NT2/D1 (cell line): ENCODE measurements at regions not wholly inside any gene's neighbourhood (a gene's known extent, or its start where the extent isn't known, plus 50 kb on each side); places are given as distances from the start of the nearest gene placed in this dataset.

Experiments used
- DNase-seq: peaks from one replicate; pipeline ENCODE4 v3.0.0-alpha.2; 2011; ENCODE audit warnings: low read depth, low spot score
- H3K27me3 ChIP-seq: 2 replicates; pipeline ENCODE4 v1.6.0; 2011; ENCODE audit warnings: mild to moderate bottlenecking; ENCODE audit not compliant: insufficient read length, insufficient read depth
- H3K36me3 ChIP-seq: 2 replicates; pipeline ENCODE4 v1.6.1; 2011; ENCODE audit warnings: mild to moderate bottlenecking, low read length, mixed read lengths; ENCODE audit not compliant: insufficient read depth, insufficient read length
- H3K4me1 ChIP-seq: 2 replicates; pipeline ENCODE4 v1.5.1; 2011; ENCODE audit not compliant: insufficient read depth, insufficient read length
- H3K4me3 ChIP-seq: 2 replicates; pipeline ENCODE4 v1.5.1; 2011; ENCODE audit warnings: low read depth; ENCODE audit not compliant: insufficient read length
- H3K9ac ChIP-seq: 2 replicates; pipeline ENCODE4 v1.6.0; 2011; ENCODE audit warnings: low read depth; ENCODE audit not compliant: insufficient read length
- H3K9me3 ChIP-seq: 2 replicates; pipeline ENCODE4 v1.5.1; 2011; ENCODE audit warnings: mild to moderate bottlenecking, low read length; ENCODE audit not compliant: insufficient read depth
- SUZ12 ChIP-seq: IDR thresholded peaks from 2 replicates; pipeline ENCODE4 v1.6.1; 2011; ENCODE audit not compliant: insufficient read length, insufficient read depth; ENCODE audit errors: extremely low read depth
- YY1 ChIP-seq: IDR thresholded peaks from 2 replicates; pipeline ENCODE4 v1.6.1; 2011; ENCODE audit not compliant: insufficient read length, insufficient read depth
- ZNF274 ChIP-seq: IDR thresholded peaks from 2 replicates; pipeline ENCODE4 v1.6.1; 2011; ENCODE audit warnings: mild to moderate bottlenecking, low read depth, low read length

GRCh38 chr2:33890686-33891085, 291.6 kb upstream of the FAM98A start:
- H3K4me1 ChIP-seq = no peaks in the 10 kb centered on the region
- no peaks in the 10 kb centered on the region for H3K36me3 ChIP-seq
- H3K9me3 ChIP-seq = no peaks in the 10 kb centered on the region
- TF ChIP-seq SUZ12 (no peak), YY1 (no peak), ZNF274 (no peak)
- no peak overlapping the region for H3K4me3 ChIP-seq
- no peak overlapping the region for H3K9ac ChIP-seq
- H3K27me3 ChIP-seq = no peaks in the 10 kb centered on the region
- DNase-seq = no peak

DNA sequence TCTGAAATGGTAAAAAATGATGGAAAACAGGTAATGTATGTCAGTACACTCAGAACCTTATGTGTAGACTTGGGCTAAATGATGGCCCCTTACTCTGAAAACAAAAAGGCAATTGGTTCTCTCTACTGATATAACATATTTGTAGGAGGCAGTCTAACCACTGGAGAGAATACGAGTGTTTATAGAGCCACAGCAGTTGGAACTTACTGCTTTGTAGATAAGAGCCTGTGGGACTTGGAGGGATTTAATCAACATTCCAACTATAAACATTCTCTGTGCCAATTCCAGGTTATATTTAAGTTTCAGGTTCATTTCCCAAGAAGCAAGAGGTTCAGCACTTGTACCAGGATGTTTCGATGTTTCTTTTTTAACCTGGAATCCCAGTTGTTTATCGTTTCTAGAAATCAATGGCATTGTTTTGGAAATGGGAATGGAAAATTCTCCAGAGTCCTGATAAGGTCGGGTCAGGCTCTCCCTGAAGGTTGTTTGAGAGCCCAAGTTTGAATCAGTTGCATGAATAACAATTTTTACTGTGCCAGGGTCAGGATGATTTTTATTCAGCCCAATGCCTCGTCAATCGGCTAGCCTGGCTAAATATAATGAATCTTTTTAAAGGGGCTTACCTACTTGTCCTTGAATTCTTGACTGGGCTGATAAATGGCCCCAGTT, 278.4 kb upstream of the FAM98A start:
- no peaks in the 10 kb centered on the region for H3K27me3 ChIP-seq
- H3K4me1 ChIP-seq = no peaks in the 10 kb centered on the region
- no peak for DNase-seq
- H3K9ac ChIP-seq = no peak overlapping the region
- H3K4me3 ChIP-seq = no peak overlapping the region
- TF ChIP-seq SUZ12 = no peak
- TF ChIP-seq ZNF274 = no peak
- TF ChIP-seq YY1 = no peak
- H3K9me3 ChIP-seq = no peaks in the 10 kb centered on the region
- H3K36me3 ChIP-seq = no peaks in the 10 kb centered on the region

DNA sequence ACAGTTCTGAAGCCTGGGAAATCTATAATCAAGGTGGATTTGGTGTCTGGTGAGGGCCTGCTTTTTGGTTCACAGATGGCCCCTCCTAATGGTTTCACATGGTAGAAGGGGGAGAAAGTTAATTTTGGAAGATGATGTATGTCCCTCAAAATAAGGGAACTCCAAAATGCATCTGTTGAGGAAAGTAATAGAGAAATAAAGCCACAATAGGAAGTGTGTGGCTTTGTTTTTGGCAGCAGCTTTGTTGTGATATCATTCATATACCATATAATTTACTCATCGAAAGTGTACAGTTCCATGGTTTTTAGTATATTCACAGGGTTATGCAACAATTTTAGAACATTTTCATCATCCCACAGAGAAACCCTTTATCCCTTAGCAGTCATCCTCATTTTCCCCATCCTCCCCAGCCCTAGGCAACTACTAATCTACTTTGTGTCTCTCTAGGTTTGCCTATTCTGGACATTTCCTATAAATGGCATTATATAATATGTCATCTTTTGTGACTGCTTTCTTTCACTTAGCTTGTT, 274.0 kb upstream of the FAM98A start:
- H3K4me3 ChIP-seq = no peak overlapping the region
- H3K9ac ChIP-seq = no peak overlapping the region
- peaks cover 5% of the 10 kb centered on the region; the same call in 1 of the 2 replicates for H3K9me3 ChIP-seq
- no peak for DNase-seq
- H3K4me1 ChIP-seq = no peaks in the 10 kb centered on the region
- no peak for TF ChIP-seq ZNF274
- TF ChIP-seq YY1 = no peak
- TF ChIP-seq SUZ12 = no peak
- no peaks in the 10 kb centered on the region for H3K27me3 ChIP-seq
- no peaks in the 10 kb centered on the region for H3K36me3 ChIP-seq

DNA sequence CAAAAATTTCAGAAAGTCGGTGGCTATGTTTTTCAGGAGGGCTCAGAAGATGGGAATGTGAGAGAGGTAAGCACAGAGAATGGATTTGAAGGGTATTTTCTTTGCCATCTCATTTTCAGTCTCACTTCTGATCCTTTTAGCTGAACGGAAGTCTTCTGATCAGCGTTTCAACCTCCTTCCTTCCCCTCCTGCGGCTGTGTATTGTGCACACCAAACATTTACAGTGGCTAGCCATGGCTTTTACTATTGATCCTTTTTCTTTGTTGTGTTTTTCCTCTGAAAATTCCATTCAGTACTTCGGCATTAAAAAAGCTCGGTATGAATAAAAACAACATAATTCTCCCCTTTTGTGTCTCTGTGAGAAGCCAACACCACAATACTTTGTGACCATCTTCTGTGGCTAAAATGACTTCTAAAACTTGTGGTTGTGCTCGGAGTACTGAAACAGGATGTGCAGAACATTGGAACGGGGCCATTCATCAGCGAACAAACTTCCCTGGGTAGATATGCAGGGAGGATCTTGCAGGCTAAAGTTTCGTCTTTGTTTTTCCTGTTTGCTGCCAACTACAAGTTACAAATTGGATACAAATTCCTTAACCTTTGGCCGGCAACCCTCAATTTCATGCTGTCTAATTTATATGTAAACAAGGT, 260.8 kb upstream of the FAM98A start:
- H3K36me3 ChIP-seq = no peaks in the 10 kb centered on the region
- H3K9me3 ChIP-seq = peaks cover 21% of the 10 kb centered on the region; the same call in 1 of the 2 replicates
- H3K4me1 ChIP-seq = no peaks in the 10 kb centered on the region
- no peak overlapping the region for H3K4me3 ChIP-seq
- no peak overlapping the region for H3K9ac ChIP-seq
- no peaks in the 10 kb centered on the region for H3K27me3 ChIP-seq
- TF ChIP-seq YY1 (no peak), SUZ12 (no peak), ZNF274 (no peak)
- DNase-seq = no peak

DNA sequence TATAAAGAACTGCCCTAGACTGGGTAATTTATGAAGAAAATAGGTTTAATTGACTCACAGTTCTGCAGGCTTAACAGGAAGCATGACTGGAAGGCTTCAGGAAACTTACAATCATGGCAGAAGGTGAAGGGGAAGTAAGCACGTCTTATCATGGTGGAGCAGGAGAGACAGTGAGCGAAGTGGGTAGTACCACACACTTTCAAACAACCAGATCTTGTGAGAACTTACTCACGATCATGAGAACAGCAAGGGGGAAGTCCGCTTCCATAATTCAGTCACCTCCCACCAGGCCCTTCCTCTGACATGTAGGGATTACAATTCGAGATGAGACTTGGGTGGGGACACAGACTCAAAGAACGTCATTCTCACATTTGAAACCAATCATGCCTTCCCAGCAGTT, 260.1 kb upstream of the FAM98A start:
- no peak overlapping the region for H3K4me3 ChIP-seq
- no peaks in the 10 kb centered on the region for H3K27me3 ChIP-seq
- no peaks in the 10 kb centered on the region for H3K36me3 ChIP-seq
- H3K9me3 ChIP-seq = peaks cover 28% of the 10 kb centered on the region; the same call in 1 of the 2 replicates
- no peak for DNase-seq
- no peaks in the 10 kb centered on the region for H3K4me1 ChIP-seq
- TF ChIP-seq ZNF274 (no peak), YY1 (no peak), SUZ12 (no peak)
- no peak overlapping the region for H3K9ac ChIP-seq

DNA sequence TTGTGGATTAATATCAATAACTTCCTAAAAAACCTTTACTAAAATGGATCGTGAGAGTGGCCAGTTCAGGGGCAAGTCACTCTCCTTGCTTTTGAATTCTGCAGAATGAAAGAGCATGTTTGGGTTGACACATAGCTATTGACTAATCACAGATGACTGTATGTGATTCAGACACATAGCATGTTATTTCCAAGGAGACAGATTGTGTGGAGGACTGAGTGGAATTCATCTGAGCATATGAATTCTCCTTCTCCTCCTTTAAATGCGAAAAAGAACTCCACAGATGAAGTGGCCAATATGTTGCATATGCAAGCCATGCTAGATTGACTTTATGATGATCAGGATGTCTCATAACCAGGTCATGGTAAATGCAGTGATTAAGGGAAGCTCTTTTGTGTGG, 249.4 kb upstream of the FAM98A start:
- Histone ChIP-seq H3K36me3 (no peaks in the 10 kb centered on the region), H3K27me3 (no peaks in the 10 kb centered on the region), H3K4me3 (no peak overlapping the region), H3K4me1 (no peaks in the 10 kb centered on the region), H3K9me3 (peaks cover 26% of the 10 kb centered on the region), H3K9ac (no peak overlapping the region)
- DNase-seq = no peak
- TF ChIP-seq SUZ12 = no peak
- no peak for TF ChIP-seq YY1
- no peak for TF ChIP-seq ZNF274

- H3K9me3 ChIP-seq = no peaks in the 10 kb centered on the region
- H3K9ac ChIP-seq = no peak overlapping the region
- H3K27me3 ChIP-seq = no peaks in the 10 kb centered on the region
- no peak for DNase-seq
- no peaks in the 10 kb centered on the region for H3K36me3 ChIP-seq
- H3K4me1 ChIP-seq = no peaks in the 10 kb centered on the region
- H3K4me3 ChIP-seq = no peak overlapping the region
- TF ChIP-seq ZNF274 (no peak), YY1 (no peak), SUZ12 (no peak)
Measured at GRCh38 chr2:33839791-33840190, 240.7 kb upstream of the FAM98A start.
